ENCODE measurements at regions not wholly inside any gene's neighbourhood (a gene's known extent, or its start where the extent isn't known, plus 50 kb on each side); places are given as distances from the start of the nearest gene placed in this dataset.

DNA sequence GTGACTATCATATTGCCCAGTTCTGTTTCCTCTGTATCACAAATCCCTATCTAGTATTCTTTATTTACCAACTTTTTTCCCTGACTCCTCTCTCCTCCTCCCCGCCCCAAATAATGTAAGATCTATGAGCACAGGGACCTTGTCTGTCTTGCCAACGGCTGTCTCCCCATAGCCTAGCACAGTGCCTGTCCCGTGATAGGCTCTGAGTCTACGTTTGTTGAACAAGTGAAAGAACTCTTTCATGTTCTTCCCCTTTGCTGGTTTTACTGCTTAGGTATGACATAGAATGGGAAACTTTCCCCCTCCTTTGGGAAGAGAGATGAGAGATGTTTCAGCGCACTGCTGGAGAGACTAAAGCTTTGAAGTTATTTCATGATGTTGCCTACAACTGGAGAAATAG is 367.0 kb downstream of the PRDM2 start:
- H3K9me2 ChIP-seq (ENCODE audit: insufficient read depth), result no peaks in the 10 kb centered on the region
- no peak overlapping the region for H3K27ac ChIP-seq
- no peak overlapping the region for H3K4me3 ChIP-seq
- TF ChIP-seq, protein P1, sequence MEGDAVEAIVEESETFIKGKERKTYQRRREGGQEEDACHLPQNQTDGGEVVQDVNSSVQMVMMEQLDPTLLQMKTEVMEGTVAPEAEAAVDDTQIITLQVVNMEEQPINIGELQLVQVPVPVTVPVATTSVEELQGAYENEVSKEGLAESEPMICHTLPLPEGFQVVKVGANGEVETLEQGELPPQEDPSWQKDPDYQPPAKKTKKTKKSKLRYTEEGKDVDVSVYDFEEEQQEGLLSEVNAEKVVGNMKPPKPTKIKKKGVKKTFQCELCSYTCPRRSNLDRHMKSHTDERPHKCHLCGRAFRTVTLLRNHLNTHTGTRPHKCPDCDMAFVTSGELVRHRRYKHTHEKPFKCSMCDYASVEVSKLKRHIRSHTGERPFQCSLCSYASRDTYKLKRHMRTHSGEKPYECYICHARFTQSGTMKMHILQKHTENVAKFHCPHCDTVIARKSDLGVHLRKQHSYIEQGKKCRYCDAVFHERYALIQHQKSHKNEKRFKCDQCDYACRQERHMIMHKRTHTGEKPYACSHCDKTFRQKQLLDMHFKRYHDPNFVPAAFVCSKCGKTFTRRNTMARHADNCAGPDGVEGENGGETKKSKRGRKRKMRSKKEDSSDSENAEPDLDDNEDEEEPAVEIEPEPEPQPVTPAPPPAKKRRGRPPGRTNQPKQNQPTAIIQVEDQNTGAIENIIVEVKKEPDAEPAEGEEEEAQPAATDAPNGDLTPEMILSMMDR (conservative IDR thresholded peaks at IDR 0.05), result no peak
- TF ChIP-seq EZH2 (IDR thresholded peaks at IDR 0.05; ENCODE audit: low read depth), result no peak
- intact Hi-C loops (cut with micrococcal nuclease; ENCODE audit: unreplicated experiment), result no loop called here
- H2AFZ ChIP-seq, result no peak overlapping the region
- no peaks in the 10 kb centered on the region for H3K79me2 ChIP-seq (ENCODE audit: low read depth)
- H3K36me3 ChIP-seq (ENCODE audit: low read depth), result no peaks in the 10 kb centered on the region
- CTCF ChIA-PET, result no interaction called here
- POLR2A ChIA-PET (ENCODE audit: unreplicated experiment), result no interaction called here
- H3K27me3 ChIP-seq (ENCODE audit: insufficient read depth, low read depth), result no peaks in the 10 kb centered on the region
- no peaks in the 10 kb centered on the region for H3K9me3 ChIP-seq (ENCODE audit: insufficient read depth, low read depth)
- no TSS peak for BruUV-seq (replicated peaks)
- DNase-seq, result no peak
- H3K4me1 ChIP-seq (replicated peaks; ENCODE audit: insufficient read depth), result no peaks in the 10 kb centered on the region
- H3F3A ChIP-seq (ENCODE audit: insufficient read depth, low read depth), result no peaks in the 10 kb centered on the region
- no peak overlapping the region for H3K4me2 ChIP-seq
- no peaks in the 10 kb centered on the region for H4K20me1 ChIP-seq (ENCODE audit: insufficient read depth)

DNA sequence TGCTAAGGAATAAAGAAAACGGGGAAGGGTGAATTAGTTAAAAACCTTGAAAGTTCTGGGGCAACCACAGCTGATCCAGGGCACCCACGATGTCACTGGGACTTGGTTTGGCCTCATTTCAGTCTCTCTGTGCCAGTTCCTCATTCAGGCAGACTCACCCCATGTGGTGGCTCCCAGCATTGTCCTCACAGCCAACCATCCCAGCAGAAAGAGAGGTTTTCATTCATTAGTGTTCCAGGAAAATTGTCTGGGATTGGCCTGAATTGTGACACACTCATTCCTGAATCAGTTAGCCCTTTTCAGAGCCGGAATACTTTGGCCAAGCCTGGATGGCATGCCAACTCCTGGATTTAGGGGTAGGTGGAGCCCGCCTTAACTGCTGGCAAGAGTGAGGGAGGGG is 367.7 kb downstream of the PRDM2 start:
- Histone ChIP-seq H3K79me2 (ENCODE audit: low read depth) (no peaks in the 10 kb centered on the region), H3K9me2 (ENCODE audit: insufficient read depth) (no peaks in the 10 kb centered on the region), H3F3A (ENCODE audit: insufficient read depth, low read depth) (no peaks in the 10 kb centered on the region), H3K27me3 (ENCODE audit: insufficient read depth, low read depth) (no peaks in the 10 kb centered on the region), H3K4me2 (no peak overlapping the region), H3K36me3 (ENCODE audit: low read depth) (no peaks in the 10 kb centered on the region), H3K4me1 (replicated peaks; ENCODE audit: insufficient read depth) (no peaks in the 10 kb centered on the region), H4K20me1 (ENCODE audit: insufficient read depth) (no peaks in the 10 kb centered on the region), H2AFZ (no peak overlapping the region), H3K27ac (no peak overlapping the region), H3K4me3 (no peak overlapping the region), H3K9me3 (ENCODE audit: insufficient read depth, low read depth) (no peaks in the 10 kb centered on the region)
- intact Hi-C loops (cut with micrococcal nuclease; ENCODE audit: unreplicated experiment), result no loop called here
- ChIA-PET POLR2A (ENCODE audit: unreplicated experiment) (no interaction called here), CTCF (no interaction called here)
- no TSS peak for BruUV-seq (replicated peaks)
- TF ChIP-seq, protein P1 (conservative IDR thresholded peaks at IDR 0.05), result no peak
- no peak for TF ChIP-seq EZH2 (IDR thresholded peaks at IDR 0.05; ENCODE audit: low read depth)
- no peak for DNase-seq

DNA sequence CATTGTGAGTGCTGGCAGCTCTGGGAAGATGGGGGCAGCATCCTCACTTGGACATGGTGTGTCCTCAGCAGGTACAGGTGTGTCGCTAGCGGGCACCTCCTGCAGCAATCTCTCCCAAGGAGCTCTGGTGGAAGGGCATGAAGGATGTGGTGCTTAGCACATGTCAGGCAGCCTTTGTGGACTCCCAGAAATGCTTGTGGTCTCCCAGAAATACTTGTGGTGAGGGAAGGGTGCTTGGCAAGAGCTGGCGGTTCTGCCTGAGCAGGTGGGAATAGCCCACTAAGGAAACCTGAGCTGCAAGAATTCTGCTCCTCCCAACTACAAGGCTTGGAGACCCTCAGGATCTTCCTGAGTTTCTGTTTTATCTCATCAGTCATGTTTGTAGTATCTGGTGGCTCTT is 371.6 kb downstream of the PRDM2 start:
- BruUV-seq (replicated peaks), result no TSS peak
- ChIA-PET CTCF (no interaction called here), POLR2A (ENCODE audit: unreplicated experiment) (no interaction called here)

More for the DNA sequence above, 371.6 kb downstream of the PRDM2 start:
- TF ChIP-seq, protein P1 (conservative IDR thresholded peaks at IDR 0.05), result no peak
- no peak for TF ChIP-seq EZH2 (IDR thresholded peaks at IDR 0.05; ENCODE audit: low read depth)
- no peaks in the 10 kb centered on the region for H4K20me1 ChIP-seq (ENCODE audit: insufficient read depth)
- DNase-seq, result no peak
- H3K9me3 ChIP-seq (ENCODE audit: insufficient read depth, low read depth), result no peaks in the 10 kb centered on the region
- H3K9me2 ChIP-seq (ENCODE audit: insufficient read depth), result no peaks in the 10 kb centered on the region
- H2AFZ ChIP-seq, result no peak overlapping the region
- H3K4me3 ChIP-seq, result no peak overlapping the region
- H3K4me2 ChIP-seq, result no peak overlapping the region
- no peaks in the 10 kb centered on the region for H3K79me2 ChIP-seq (ENCODE audit: low read depth)
- H3F3A ChIP-seq (ENCODE audit: insufficient read depth, low read depth), result no peaks in the 10 kb centered on the region
- no peak overlapping the region for H3K27ac ChIP-seq
- H3K36me3 ChIP-seq (ENCODE audit: low read depth), result no peaks in the 10 kb centered on the region
- no peaks in the 10 kb centered on the region for H3K4me1 ChIP-seq (replicated peaks; ENCODE audit: insufficient read depth)
- 0 out of 2 replicates have a peak, but pooled peaks cover 6% of the 10 kb centered on the region for H3K27me3 ChIP-seq (ENCODE audit: insufficient read depth, low read depth)
- intact Hi-C loops (cut with micrococcal nuclease; ENCODE audit: unreplicated experiment), result no loop called here

Data from PC-9 (cell line).